HCT116 (cell line): ENCODE measurements at regions not wholly inside any gene's neighbourhood (a gene's known extent, or its start where the extent isn't known, plus 50 kb on each side); places are given as distances from the start of the nearest gene placed in this dataset.

ENCODE experiments used
- ATAC-seq: fragments of 200-7000 bp; cut with Tn5 transposase; 2 replicates; pipeline ENCODE4 v1.9.1; 2020; ENCODE audit warnings: mild to moderate bottlenecking, moderate library complexity
- BruUV-seq: library from RNA; stranded (reverse); fragments of 400-500 nt; replicated peaks from 2 replicates; lab custom pipeline; 2021; lab: Mats Ljungman, UMichigan
- CTCF ChIA-PET: fragments of 300-600 bp; sonication (Branson Sonifier 250); formaldehyde crosslinking; loops from one replicate; lab custom pipeline; 2021; ENCODE audit warnings: antibody characterized with exemption; lab: Charles Lee
- POLR2A ChIA-PET: fragments of 300-600, 350-600 bp; sonication (Branson Sonifier 250); formaldehyde crosslinking; loops from one replicate; lab custom pipeline; 2021; ENCODE audit warnings: antibody characterized with exemption; lab: Charles Lee
- RAD21 ChIA-PET, 2 experiments: fragments of 300-600 bp; sonication (Branson Sonifier 250); formaldehyde crosslinking; loops; one replicate each; lab custom pipeline; 2023; ENCODE audit warnings: low total read pairs in 2 of 2; ENCODE audit not compliant: uncharacterized antibody in 2 of 2, unreplicated experiment in 2 of 2, low non-redundant PET in 1 of 2; lab: Charles Lee
- DNase-seq: peaks from one replicate; pipeline ENCODE4 v3.0.0-alpha.2; 2010; ENCODE audit warnings: low read depth, low spot score
- H2AFZ ChIP-seq: fragments of 200-600 bp; shearing (Covaris generic), sonication (generic); 2 replicates; pipeline ENCODE4 v1.6.1; 2017; ENCODE audit warnings: low read depth, mixed run types, mixed read lengths, antibody characterized with exemption, low read length; ENCODE audit not compliant: poor library complexity, severe bottlenecking
- H3K27ac ChIP-seq: 2 replicates; pipeline ENCODE4 v1.5.1; 2012; ENCODE audit warnings: low read depth, low read length
- H3K27me3 ChIP-seq: fragments of 200-600 bp; sonication (generic); 2 replicates; pipeline ENCODE4 v1.6.1; 2016; ENCODE audit warnings: mixed run types, low read length, mixed read lengths; ENCODE audit not compliant: insufficient read depth
- H3K36me3 ChIP-seq, 2 experiments: fragments of 200-500 bp in 1 of 2; fragments of 200-600 bp in 1 of 2; sonication (Bioruptor generic) in 1 of 2; sonication (generic) in 1 of 2; 2 replicates each; pipeline versions ENCODE4 v1.5.1 to v1.6.1; 2014 to 2016; ENCODE audit warnings: low read length in 2 of 2, inconsistent platforms in 1 of 2, mixed read lengths in 1 of 2, mixed run types in 1 of 2; ENCODE audit not compliant: insufficient read depth in 2 of 2, control insufficient read depth in 1 of 2
- H3K4me1 ChIP-seq, 2 experiments: fragments of 200-600 bp in 1 of 2; sonication (generic) in 1 of 2; 2 replicates each; pipeline versions ENCODE4 v1.5.1 to v1.6.1; 2012 to 2017; ENCODE audit warnings: low read length in 2 of 2, inconsistent platforms in 1 of 2, mild to moderate bottlenecking in 1 of 2, mixed read lengths in 1 of 2, mixed run types in 1 of 2, moderate library complexity in 1 of 2; ENCODE audit not compliant: insufficient read depth in 2 of 2, control insufficient read depth in 1 of 2
- H3K4me2 ChIP-seq: fragments of 200-600 bp; sonication (generic); 2 replicates; pipeline ENCODE4 v1.6.1; 2017; ENCODE audit warnings: mixed run types, low read length, mixed read lengths
- H3K4me3 ChIP-seq, 2 experiments: fragments of 200-600 bp in 1 of 2; sonication (generic) in 1 of 2; replicated peaks in 1 of 2; 2 replicates each; pipeline ENCODE4 v1.5.1; 2011 to 2016; ENCODE audit warnings: low read length in 2 of 2, control low read depth in 1 of 2, low read depth in 1 of 2, mild to moderate bottlenecking in 1 of 2, mixed read lengths in 1 of 2, mixed run types in 1 of 2
- H3K79me2 ChIP-seq: fragments of 200-600 bp; sonication (generic); 2 replicates; pipeline ENCODE4 v1.6.1; 2017; ENCODE audit warnings: mild to moderate bottlenecking, mixed run types, low read length, moderate library complexity, mixed read lengths; ENCODE audit not compliant: insufficient read depth
- H3K9ac ChIP-seq: fragments of 200-600 bp; sonication (generic); 2 replicates; pipeline ENCODE4 v1.6.1; 2016; ENCODE audit warnings: low read length, mixed read lengths
- H3K9me2 ChIP-seq: fragments of 200-600 bp; sonication (generic), shearing (Covaris generic); 2 replicates; pipeline ENCODE4 v1.6.1; 2017; ENCODE audit warnings: mixed run types, mild to moderate bottlenecking, moderate library complexity; ENCODE audit not compliant: insufficient read depth
- H3K9me3 ChIP-seq, 2 experiments: fragments of 200-500 bp in 1 of 2; fragments of 200-600 bp in 1 of 2; sonication (Bioruptor generic) in 1 of 2; sonication (generic) in 1 of 2; 2 replicates each; pipeline ENCODE4 v1.6.1; 2014 to 2017; ENCODE audit warnings: low read length in 2 of 2, mixed read lengths in 2 of 2, inconsistent platforms in 1 of 2, low read depth in 1 of 2, mild to moderate bottlenecking in 1 of 2, mixed run types in 1 of 2, moderate library complexity in 1 of 2; ENCODE audit not compliant: control insufficient read depth in 1 of 2, insufficient read depth in 1 of 2
- H4K20me1 ChIP-seq: fragments of 200-600 bp; sonication (generic), shearing (Covaris generic); 2 replicates; pipeline ENCODE4 v1.6.1; 2017; ENCODE audit warnings: mixed run types, mild to moderate bottlenecking, moderate library complexity; ENCODE audit not compliant: insufficient read depth
- EZH2 ChIP-seq: fragments of 200-600 bp; sonication (generic); IDR thresholded peaks from 2 replicates; pipeline ENCODE4 v1.6.1; 2017; ENCODE audit warnings: antibody characterized with exemption, mixed run types
- FOSL1 ChIP-seq: IDR thresholded peaks from 2 replicates; pipeline ENCODE4 v1.6.1; 2012; ENCODE audit warnings: low read depth
- POLR2A ChIP-seq: IDR thresholded peaks from 2 replicates; pipeline ENCODE4 v1.7.0; 2011; ENCODE audit warnings: borderline replicate concordance; ENCODE audit not compliant: insufficient read depth, insufficient read length; ENCODE audit errors: extremely low read depth
- POLR2AphosphoS5 ChIP-seq: IDR thresholded peaks from 2 replicates; pipeline ENCODE4 v1.6.1; 2011; ENCODE audit warnings: mild to moderate bottlenecking, low read depth, low read length, moderate library complexity
- RAD21 ChIP-seq: IDR thresholded peaks from 2 replicates; pipeline ENCODE4 v1.6.1; 2012; ENCODE audit warnings: low read depth, mild to moderate bottlenecking
- SRF ChIP-seq: IDR thresholded peaks from 2 replicates; pipeline ENCODE4 v1.6.1; 2012; ENCODE audit warnings: low read depth
- YY1 ChIP-seq: IDR thresholded peaks from 2 replicates; pipeline ENCODE4 v1.6.1; 2011; ENCODE audit warnings: low read length, low read depth, moderate library complexity, mild to moderate bottlenecking; ENCODE audit not compliant: insufficient replicate concordance; ENCODE audit errors: extremely low read depth
- ZNF274 ChIP-seq: fragments of 200-500 bp; sonication (Bioruptor generic); IDR thresholded peaks from 2 replicates; pipeline ENCODE4 v1.6.1; 2014; ENCODE audit warnings: mild to moderate bottlenecking, low read depth, low read length, inconsistent platforms
- intact Hi-C: fragments of 100-400 bp; cut with micrococcal nuclease; formaldehyde crosslinking; loops from 2 replicates; pipeline ENCODE4 v1.10.0; 2022
- TF ChIP-seq, protein P1 (sequence below): IDR thresholded peaks from 2 replicates; pipeline ENCODE4 v1.6.1; 2012
- TF ChIP-seq, protein P2 (sequence below): IDR thresholded peaks from 2 replicates; pipeline ENCODE4 v1.6.1; 2012; ENCODE audit warnings: low read depth

GRCh38 chr7:37557571-37558209 lies 109.0 kb upstream of the ELMO1 start:
- H3K27me3 ChIP-seq: no peaks in the 10 kb centered on the region
- no peaks in the 10 kb centered on the region for H4K20me1 ChIP-seq
- no peaks in the 10 kb centered on the region for H3K9me3 ChIP-seq
- H3K9me2 ChIP-seq: no peaks in the 10 kb centered on the region
- no peak for TF ChIP-seq RAD21
- TF ChIP-seq YY1: no peak
- TF ChIP-seq POLR2A: no peak
- TF ChIP-seq FOSL1: no peak
- TF ChIP-seq POLR2AphosphoS5: no peak
- TF ChIP-seq, protein P1, sequence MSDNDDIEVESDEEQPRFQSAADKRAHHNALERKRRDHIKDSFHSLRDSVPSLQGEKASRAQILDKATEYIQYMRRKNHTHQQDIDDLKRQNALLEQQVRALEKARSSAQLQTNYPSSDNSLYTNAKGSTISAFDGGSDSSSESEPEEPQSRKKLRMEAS: no peak
- no peak for TF ChIP-seq ZNF274
- TF ChIP-seq, protein P2, sequence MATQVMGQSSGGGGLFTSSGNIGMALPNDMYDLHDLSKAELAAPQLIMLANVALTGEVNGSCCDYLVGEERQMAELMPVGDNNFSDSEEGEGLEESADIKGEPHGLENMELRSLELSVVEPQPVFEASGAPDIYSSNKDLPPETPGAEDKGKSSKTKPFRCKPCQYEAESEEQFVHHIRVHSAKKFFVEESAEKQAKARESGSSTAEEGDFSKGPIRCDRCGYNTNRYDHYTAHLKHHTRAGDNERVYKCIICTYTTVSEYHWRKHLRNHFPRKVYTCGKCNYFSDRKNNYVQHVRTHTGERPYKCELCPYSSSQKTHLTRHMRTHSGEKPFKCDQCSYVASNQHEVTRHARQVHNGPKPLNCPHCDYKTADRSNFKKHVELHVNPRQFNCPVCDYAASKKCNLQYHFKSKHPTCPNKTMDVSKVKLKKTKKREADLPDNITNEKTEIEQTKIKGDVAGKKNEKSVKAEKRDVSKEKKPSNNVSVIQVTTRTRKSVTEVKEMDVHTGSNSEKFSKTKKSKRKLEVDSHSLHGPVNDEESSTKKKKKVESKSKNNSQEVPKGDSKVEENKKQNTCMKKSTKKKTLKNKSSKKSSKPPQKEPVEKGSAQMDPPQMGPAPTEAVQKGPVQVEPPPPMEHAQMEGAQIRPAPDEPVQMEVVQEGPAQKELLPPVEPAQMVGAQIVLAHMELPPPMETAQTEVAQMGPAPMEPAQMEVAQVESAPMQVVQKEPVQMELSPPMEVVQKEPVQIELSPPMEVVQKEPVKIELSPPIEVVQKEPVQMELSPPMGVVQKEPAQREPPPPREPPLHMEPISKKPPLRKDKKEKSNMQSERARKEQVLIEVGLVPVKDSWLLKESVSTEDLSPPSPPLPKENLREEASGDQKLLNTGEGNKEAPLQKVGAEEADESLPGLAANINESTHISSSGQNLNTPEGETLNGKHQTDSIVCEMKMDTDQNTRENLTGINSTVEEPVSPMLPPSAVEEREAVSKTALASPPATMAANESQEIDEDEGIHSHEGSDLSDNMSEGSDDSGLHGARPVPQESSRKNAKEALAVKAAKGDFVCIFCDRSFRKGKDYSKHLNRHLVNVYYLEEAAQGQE: no peak
- no peak for TF ChIP-seq SRF
- no peak for TF ChIP-seq EZH2
- H3K9ac ChIP-seq: no peak overlapping the region
- H3K79me2 ChIP-seq: no peaks in the 10 kb centered on the region
- H3K4me2 ChIP-seq: no peak overlapping the region
- BruUV-seq: no TSS peak
- DNase-seq (no peak), ATAC-seq (no peak)
- no peak overlapping the region for H3K27ac ChIP-seq
- no peak overlapping the region for H3K4me3 ChIP-seq
- ChIA-PET RAD21 (no interaction called here), CTCF (no interaction called here), POLR2A (no interaction called here)
- no peak overlapping the region for H2AFZ ChIP-seq
- H3K4me1 ChIP-seq: no peaks in the 10 kb centered on the region
- H3K36me3 ChIP-seq: no peaks in the 10 kb centered on the region
- intact Hi-C loops: no loop called here
